Ureter (tissue), 1 donor: ENCODE measurements at regions not wholly inside any gene's neighbourhood (a gene's known extent, or its start where the extent isn't known, plus 50 kb on each side); places are given as distances from the start of the nearest gene placed in this dataset.
"Not testable (repeated sequence)": the region's sequence is repeated elsewhere in the genome, so short reads cannot be mapped to it uniquely, and the experiment has no call there.

Source experiments
- DNase-seq: peaks from one replicate; pipeline ENCODE4 v3.0.0-alpha.2; 2020; ENCODE audit warnings: low spot score
- donor health status: DM: yes; HTN: yes; CAD: no.

DNA sequence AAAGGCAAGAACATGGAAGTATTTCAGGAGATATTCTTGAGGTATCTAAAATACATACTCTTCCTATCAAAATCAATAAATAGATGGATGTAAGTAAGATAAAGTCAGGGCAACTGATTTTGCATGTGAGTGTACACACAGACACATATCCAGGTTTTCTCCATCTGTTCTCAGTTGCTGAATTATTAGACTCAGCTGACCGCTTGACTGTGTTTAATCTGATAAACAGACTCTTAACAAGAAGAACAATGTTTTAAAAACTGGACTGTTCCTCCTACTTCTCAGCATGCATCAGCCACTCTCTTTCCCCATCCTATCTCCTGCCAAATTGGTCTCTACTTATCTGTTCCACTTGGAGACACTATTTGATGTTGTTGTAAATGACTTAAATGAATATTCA lies 73.5 kb downstream of the GOLGA8G start:
- no peak for DNase-seq

DNA sequence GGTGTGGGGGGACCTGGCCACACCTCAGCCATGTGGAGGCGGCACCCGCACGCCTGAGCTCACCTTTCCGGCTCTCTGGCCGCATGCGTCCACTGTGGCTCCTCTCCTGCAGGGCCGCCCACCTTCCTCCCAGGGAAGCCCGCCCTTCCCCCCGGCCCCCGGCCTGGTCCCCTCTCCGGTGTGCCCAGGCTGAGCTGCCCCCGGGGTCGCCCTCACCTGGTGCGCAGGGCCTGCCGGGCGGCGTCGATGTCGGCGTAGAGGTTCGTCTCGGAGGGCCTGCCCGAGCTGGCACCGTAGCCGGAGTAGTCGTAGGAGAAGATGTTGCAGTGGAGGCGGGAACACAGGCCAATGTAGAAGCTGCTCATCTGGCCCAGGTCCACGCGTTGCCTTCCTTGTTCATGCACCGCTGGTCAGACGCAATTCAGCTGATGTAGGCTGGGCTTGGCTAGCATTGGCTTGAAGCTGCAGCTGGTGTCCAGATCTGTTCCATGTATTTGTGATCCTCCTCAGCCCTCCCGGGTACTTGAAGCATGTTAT lies 75.3 kb downstream of the GOLGA8G start:
- not testable (repeated sequence) for DNase-seq

DNA sequence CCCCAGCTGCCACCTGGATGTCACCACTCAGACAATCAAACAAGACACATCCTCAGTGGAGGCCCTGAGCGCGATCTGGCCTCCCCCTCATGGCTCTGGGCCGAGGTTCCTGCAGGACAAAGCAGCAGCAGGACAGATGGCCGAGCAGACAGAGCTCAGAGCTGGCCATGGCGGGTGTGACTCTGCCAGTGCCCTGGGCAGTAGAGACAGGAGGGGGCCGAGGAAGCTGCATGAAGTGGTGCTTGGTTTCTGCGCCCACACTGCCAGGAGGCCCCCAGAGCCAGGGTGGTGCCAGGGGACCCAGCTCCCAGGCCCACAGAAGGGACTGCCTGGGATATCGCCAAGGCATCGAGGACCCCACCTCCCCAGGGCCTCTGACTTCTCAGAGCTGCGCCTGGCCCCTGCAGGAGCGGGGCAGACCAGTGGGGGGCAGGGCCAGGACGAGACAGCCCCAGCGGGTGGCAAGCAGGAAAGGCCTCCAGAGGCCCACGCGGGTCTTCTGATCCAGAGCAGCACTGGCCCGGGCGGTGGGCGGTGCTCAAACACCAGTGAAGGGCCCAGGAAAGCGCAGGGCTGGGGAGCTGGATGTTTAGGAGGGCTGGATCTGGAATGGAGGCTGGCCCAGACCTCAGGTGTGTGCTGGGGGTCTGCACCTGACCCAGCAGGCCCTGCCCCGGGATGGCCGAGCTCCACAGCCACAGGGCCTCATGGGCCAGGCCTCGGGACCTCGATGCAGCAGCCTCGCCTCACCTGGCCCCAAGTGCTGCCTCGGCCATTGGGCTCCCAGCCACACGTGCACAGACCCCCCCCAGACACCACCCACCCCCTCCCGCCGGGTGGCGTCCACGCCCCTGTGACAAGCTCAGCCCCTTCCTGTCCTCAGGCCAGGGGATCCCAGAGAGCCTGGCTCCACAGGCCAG lies 76.0 kb downstream of the GOLGA8G start:
- DNase-seq: no peak

DNA sequence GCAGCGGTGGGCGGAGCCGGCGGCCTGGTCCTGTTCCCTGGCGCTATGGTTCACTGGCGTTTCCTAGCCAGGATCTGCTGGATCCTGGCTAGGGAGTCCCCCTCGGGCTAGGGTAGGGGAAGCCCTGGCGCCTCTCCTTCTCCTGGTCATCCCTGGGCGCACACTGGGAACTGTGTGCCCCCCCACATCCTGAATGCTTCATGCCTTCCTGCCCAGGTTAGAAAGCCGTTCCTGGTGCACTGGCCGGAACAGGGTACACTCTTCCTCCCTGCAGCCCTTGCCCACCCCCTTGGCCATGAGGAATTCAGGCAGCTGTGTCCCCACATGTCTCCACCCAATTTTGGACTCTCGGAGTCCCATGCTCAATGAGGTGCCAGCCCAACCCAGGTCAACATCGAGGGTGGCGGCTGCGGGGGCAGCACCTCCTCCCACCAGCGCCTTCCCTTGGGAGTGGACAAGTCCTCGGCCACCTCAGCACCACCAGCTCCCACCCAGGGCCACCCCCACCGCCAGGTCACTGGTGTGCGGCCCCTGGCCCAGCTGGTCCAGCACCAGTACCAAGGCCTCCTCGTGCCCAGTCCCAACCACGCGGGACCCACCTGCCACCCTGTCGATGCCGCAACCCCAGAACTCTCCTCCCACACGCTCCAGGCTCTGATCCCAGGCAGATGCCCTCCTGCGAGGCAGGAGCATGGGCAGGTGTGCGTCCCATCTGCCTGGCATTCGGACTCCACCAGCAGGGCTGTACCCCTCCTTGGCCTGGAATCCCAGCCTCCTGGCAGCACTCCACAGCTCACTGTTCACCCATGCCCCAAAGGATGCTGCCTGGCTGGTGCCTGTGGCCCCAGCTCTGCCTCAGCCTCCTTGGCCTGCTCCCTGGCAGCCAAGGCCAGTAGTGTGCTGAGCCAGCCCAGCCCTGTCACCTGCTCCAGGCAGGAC lies 77.0 kb downstream of the GOLGA8G start:
- DNase-seq: peak; percentile 48

DNA sequence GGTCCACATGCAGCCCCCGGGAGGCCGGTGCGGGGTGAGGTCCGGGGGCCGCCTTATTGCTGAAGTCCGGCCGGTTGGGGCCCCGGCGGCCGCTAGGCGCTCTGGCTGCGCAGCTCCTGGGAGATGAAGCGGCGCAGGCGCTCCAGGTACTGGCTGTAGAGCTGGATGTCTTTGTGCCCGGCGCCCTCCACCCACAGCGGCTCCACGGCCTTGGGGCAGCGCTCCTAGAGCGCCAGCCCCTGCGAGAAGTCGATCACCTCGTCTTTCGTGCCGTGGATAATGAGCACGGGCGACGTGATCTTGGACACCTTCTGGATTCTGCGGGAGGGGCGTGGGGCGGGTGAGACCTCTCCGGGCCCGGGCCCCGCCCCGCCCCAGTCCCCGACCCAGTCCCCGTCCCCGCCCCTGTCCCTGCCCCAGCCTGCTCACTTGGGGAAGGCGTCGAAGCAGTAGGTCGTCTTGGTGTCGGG lies 76.3 kb downstream of the GOLGA8F start:
- DNase-seq: not testable (repeated sequence)
